GM12875 (cell line): ENCODE measurements at regions not wholly inside any gene's neighbourhood (a gene's known extent, or its start where the extent isn't known, plus 50 kb on each side); places are given as distances from the start of the nearest gene placed in this dataset.

ENCODE experiments used
- H3K4me3 ChIP-seq: one replicate; pipeline ENCODE4 v1.5.1; 2011; ENCODE audit warnings: low read depth, low read length, control low read depth
- TF ChIP-seq, protein P1 (sequence below): IDR thresholded peaks from 2 replicates; pipeline ENCODE4 v1.5.1; 2011; ENCODE audit warnings: low read depth, mild to moderate bottlenecking, control low read depth, inconsistent platforms, low read length, moderate library complexity, borderline replicate concordance; ENCODE audit not compliant: insufficient read depth

DNA sequence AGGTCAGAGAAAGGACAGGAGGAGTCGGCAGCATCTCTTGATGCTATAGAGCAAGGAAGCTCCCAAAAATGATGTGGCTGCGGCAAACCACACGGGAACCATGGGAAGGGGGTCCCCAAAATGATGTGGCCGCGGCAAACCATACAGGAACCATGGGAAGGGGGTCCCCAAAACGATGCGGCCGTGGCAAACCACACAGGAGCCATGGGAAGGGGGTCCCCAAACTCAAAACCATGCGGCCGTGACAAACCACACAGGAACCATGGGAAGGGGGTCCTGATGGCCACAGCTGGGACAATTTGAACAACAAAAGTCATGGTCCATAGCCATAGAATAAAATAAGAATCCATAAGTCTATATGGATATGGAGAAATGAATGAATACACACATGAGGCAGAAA, 58.4 kb upstream of the GLI2 start:
- TF ChIP-seq, protein P1, sequence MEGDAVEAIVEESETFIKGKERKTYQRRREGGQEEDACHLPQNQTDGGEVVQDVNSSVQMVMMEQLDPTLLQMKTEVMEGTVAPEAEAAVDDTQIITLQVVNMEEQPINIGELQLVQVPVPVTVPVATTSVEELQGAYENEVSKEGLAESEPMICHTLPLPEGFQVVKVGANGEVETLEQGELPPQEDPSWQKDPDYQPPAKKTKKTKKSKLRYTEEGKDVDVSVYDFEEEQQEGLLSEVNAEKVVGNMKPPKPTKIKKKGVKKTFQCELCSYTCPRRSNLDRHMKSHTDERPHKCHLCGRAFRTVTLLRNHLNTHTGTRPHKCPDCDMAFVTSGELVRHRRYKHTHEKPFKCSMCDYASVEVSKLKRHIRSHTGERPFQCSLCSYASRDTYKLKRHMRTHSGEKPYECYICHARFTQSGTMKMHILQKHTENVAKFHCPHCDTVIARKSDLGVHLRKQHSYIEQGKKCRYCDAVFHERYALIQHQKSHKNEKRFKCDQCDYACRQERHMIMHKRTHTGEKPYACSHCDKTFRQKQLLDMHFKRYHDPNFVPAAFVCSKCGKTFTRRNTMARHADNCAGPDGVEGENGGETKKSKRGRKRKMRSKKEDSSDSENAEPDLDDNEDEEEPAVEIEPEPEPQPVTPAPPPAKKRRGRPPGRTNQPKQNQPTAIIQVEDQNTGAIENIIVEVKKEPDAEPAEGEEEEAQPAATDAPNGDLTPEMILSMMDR: no peak
- no peak overlapping the region for H3K4me3 ChIP-seq

- TF ChIP-seq, protein P1: no peak
These were observed 57.9 kb upstream of the GLI2 start for GRCh38 chr2:120677696-120678247.

GRCh38 chr2:120678251-120678650, 57.4 kb upstream of the GLI2 start:
- TF ChIP-seq, protein P1: no peak
- no peak overlapping the region for H3K4me3 ChIP-seq

More at GRCh38 chr2:120677696-120678247, 57.9 kb upstream of the GLI2 start:
- H3K4me3 ChIP-seq: no peak overlapping the region

DNA sequence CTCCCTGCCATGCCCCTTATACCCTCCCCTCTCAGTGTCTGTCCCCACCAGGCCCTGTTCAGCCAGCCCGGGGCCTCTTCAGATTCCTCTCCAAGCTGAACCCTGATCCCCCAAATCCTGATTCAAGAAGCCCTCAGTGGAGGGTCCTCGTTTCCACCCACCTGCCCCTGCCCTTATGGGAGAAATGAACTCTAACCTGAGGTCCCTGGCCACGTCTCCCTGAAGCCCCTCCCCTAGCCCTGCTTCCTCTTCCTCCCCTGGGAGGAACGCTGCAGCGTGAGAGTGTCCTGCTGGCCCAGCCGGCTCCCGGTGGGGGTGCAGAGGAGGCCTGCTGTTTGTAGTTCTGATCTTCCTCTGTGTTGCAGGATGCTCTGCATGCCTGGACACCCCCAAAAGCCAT, 56.7 kb upstream of the GLI2 start:
- TF ChIP-seq, protein P1: no peak
- H3K4me3 ChIP-seq: no peak overlapping the region

GRCh38 chr2:120679526-120679925, 56.1 kb upstream of the GLI2 start:
- TF ChIP-seq, protein P1: no peak
- no peak overlapping the region for H3K4me3 ChIP-seq

GRCh38 chr2:120680136-120680761, 55.4 kb upstream of the GLI2 start:
- no peak overlapping the region for H3K4me3 ChIP-seq
- TF ChIP-seq, protein P1: peak; percentile 73

DNA sequence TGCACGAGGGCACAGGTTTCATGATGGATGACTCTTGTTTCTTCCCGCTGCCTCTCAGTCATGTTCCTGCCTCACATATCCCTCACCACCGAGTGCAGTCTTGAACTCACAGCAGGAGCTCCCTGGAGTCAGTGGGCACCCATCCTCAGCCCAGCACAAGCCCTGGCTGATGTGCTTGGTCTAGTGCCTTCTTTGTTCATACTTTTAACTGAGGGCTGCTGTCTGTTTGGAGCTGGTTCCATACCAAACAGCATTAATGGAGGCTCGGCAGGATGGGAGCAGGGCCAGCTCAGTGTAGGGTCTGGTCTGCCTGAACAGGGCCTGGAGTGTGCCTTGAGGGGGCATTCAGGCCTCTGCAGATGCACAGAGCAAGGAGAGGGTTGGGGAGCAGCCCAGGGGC, 54.5 kb upstream of the GLI2 start:
- TF ChIP-seq, protein P1: no peak
- no peak overlapping the region for H3K4me3 ChIP-seq
